ENCODE measurements at regions not wholly inside any gene's neighbourhood (a gene's known extent, or its start where the extent isn't known, plus 50 kb on each side); places are given as distances from the start of the nearest gene placed in this dataset.

DNA sequence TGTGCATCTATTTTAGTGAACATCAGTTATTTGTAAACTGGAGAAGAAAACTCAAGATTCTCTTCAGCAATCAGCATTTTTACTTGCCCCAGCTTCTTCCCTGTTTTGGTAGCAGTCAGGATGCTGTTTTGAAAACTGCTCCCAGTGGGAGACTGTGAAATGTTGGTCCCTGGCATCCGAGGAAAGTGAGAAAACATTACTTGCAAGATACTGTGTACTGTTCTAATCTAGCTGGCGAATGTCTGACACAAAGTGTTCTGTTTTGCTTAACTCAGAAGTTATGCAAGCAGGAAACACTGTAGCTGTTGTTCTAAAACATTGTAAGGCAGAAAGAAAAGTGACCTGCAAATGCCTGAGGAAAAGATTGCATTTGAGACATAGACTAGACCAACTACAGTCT lies 171.8 kb upstream of the POM121L12 start:
- Mint-ChIP-seq H3K4me3 (ENCODE audit: low read depth) (no peak overlapping the region), H3K9me3 (ENCODE audit: low read depth) (peaks cover 18% of the 10 kb centered on the region), H3K36me3 (ENCODE audit: insufficient read depth) (no peaks in the 10 kb centered on the region), H3K4me1 (ENCODE audit: low read depth) (no peaks in the 10 kb centered on the region), H3K27me3 (no peaks in the 10 kb centered on the region), H3K27ac (no peak overlapping the region)
- DNase-seq (ENCODE audit: low spot score, unreplicated experiment): no peak
- TF ChIP-seq, protein P1, sequence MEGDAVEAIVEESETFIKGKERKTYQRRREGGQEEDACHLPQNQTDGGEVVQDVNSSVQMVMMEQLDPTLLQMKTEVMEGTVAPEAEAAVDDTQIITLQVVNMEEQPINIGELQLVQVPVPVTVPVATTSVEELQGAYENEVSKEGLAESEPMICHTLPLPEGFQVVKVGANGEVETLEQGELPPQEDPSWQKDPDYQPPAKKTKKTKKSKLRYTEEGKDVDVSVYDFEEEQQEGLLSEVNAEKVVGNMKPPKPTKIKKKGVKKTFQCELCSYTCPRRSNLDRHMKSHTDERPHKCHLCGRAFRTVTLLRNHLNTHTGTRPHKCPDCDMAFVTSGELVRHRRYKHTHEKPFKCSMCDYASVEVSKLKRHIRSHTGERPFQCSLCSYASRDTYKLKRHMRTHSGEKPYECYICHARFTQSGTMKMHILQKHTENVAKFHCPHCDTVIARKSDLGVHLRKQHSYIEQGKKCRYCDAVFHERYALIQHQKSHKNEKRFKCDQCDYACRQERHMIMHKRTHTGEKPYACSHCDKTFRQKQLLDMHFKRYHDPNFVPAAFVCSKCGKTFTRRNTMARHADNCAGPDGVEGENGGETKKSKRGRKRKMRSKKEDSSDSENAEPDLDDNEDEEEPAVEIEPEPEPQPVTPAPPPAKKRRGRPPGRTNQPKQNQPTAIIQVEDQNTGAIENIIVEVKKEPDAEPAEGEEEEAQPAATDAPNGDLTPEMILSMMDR (IDR thresholded peaks at IDR 0.05; ENCODE audit: unreplicated experiment): no peak

DNA sequence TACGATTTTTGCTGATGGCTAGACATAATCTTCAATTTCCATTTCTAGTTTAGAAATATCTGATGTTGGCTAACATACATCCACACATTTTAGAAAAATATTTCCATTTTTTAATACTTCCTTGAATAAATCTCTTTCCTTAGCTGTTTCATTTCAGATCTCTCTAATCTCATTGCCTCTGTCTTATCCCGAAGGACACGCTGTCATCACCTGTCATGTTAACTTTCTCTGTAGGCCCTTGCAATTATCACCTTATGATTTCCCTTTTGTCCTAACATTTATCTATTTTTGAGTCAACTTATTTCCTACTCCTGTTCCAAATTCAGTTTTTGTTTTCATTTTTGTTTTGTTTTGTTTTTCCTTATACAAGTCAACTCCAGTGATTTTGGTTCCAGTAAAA lies 173.1 kb upstream of the POM121L12 start:
- Mint-ChIP-seq H3K36me3 (ENCODE audit: insufficient read depth) (no peaks in the 10 kb centered on the region), H3K27me3 (no peaks in the 10 kb centered on the region), H3K9me3 (ENCODE audit: low read depth) (peaks cover 14% of the 10 kb centered on the region), H3K4me3 (ENCODE audit: low read depth) (no peak overlapping the region), H3K4me1 (ENCODE audit: low read depth) (no peaks in the 10 kb centered on the region), H3K27ac (no peak overlapping the region)
- TF ChIP-seq, protein P1 (IDR thresholded peaks at IDR 0.05; ENCODE audit: unreplicated experiment): no peak
- DNase-seq (ENCODE audit: low spot score, unreplicated experiment): no peak

GRCh38 chr7:52857367-52857766 lies 178.1 kb upstream of the POM121L12 start:
- TF ChIP-seq, protein P1 (IDR thresholded peaks at IDR 0.05; ENCODE audit: unreplicated experiment): no peak
- Mint-ChIP-seq H3K27me3 (no peaks in the 10 kb centered on the region), H3K9me3 (ENCODE audit: low read depth) (no peaks in the 10 kb centered on the region), H3K27ac (no peak overlapping the region), H3K4me1 (ENCODE audit: low read depth) (peaks cover 7% of the 10 kb centered on the region), H3K36me3 (ENCODE audit: insufficient read depth) (no peaks in the 10 kb centered on the region), H3K4me3 (ENCODE audit: low read depth) (no peak overlapping the region)
- DNase-seq (ENCODE audit: low spot score, unreplicated experiment): no peak

GRCh38 chr7:52854681-52855080 lies 180.8 kb upstream of the POM121L12 start:
- Mint-ChIP-seq H3K27me3 (no peaks in the 10 kb centered on the region), H3K27ac (no peak overlapping the region), H3K4me1 (ENCODE audit: low read depth) (peaks cover 7% of the 10 kb centered on the region), H3K4me3 (ENCODE audit: low read depth) (no peak overlapping the region), H3K36me3 (ENCODE audit: insufficient read depth) (no peaks in the 10 kb centered on the region), H3K9me3 (ENCODE audit: low read depth) (peaks cover 1% of the 10 kb centered on the region)
- DNase-seq (ENCODE audit: low spot score, unreplicated experiment): no peak
- TF ChIP-seq, protein P1 (IDR thresholded peaks at IDR 0.05; ENCODE audit: unreplicated experiment): no peak

GRCh38 chr7:52851547-52851946 lies 183.9 kb upstream of the POM121L12 start:
- no peak for DNase-seq (ENCODE audit: low spot score, unreplicated experiment)
- H3K27ac Mint-ChIP-seq: no peak overlapping the region
- no peaks in the 10 kb centered on the region for H3K36me3 Mint-ChIP-seq (ENCODE audit: insufficient read depth)
- peaks cover 7% of the 10 kb centered on the region for H3K4me1 Mint-ChIP-seq (ENCODE audit: low read depth)
- TF ChIP-seq, protein P1 (IDR thresholded peaks at IDR 0.05; ENCODE audit: unreplicated experiment): no peak
- H3K4me3 Mint-ChIP-seq (ENCODE audit: low read depth): no peak overlapping the region
- peaks cover 7% of the 10 kb centered on the region for H3K9me3 Mint-ChIP-seq (ENCODE audit: low read depth)
- no peaks in the 10 kb centered on the region for H3K27me3 Mint-ChIP-seq

All from progenitor cell of endocrine pancreas (in vitro differentiated cells).